AG08395 (cell line): ENCODE measurements at regions not wholly inside any gene's neighbourhood (a gene's known extent, or its start where the extent isn't known, plus 50 kb on each side); places are given as distances from the start of the nearest gene placed in this dataset.

Source experiments
- DNase-seq: peaks from one replicate; pipeline ENCODE4 v3.0.0; 2012; ENCODE audit warnings: mixed read lengths, low spot score

- DNase-seq: no peak
Observed at GRCh38 chr6:146903451-146903850, 300.8 kb upstream of the STXBP5 start.

- DNase-seq: no peak
Observed at GRCh38 chr6:146904596-146904995, 299.6 kb upstream of the STXBP5 start.

GRCh38 chr6:146905181-146905704 is 299.0 kb upstream of the STXBP5 start:
- DNase-seq: peak; percentile 65

GRCh38 chr6:146908786-146909185 is 295.4 kb upstream of the STXBP5 start:
- DNase-seq: no peak

GRCh38 chr6:146909376-146909775 is 294.8 kb upstream of the STXBP5 start:
- no peak for DNase-seq

- no peak for DNase-seq
Observed at GRCh38 chr6:146909886-146910285, 294.3 kb upstream of the STXBP5 start.

- no peak for DNase-seq
Observed at GRCh38 chr6:146910611-146911010, 293.6 kb upstream of the STXBP5 start.

- no peak for DNase-seq
Observed at GRCh38 chr6:146911635-146912215, 292.5 kb upstream of the STXBP5 start.

GRCh38 chr6:146912730-146913685 is 291.2 kb upstream of the STXBP5 start:
- DNase-seq: no peak

GRCh38 chr6:146913842-146914488 is 290.3 kb upstream of the STXBP5 start:
- DNase-seq: peak; percentile 90

- peak; percentile 86 for DNase-seq
Observed at GRCh38 chr6:146914489-146915483, 289.4 kb upstream of the STXBP5 start.

- DNase-seq: peak; percentile 43
Observed at GRCh38 chr6:146915671-146916127, 288.5 kb upstream of the STXBP5 start.

GRCh38 chr6:146916435-146917025 is 287.7 kb upstream of the STXBP5 start:
- DNase-seq: no peak

GRCh38 chr6:146917182-146917581 is 287.0 kb upstream of the STXBP5 start:
- DNase-seq: no peak

- DNase-seq: no peak
Observed at GRCh38 chr6:146917979-146918378, 286.2 kb upstream of the STXBP5 start.

GRCh38 chr6:146919017-146919416 is 285.2 kb upstream of the STXBP5 start:
- no peak for DNase-seq

- DNase-seq: no peak
Observed at GRCh38 chr6:146923205-146923833, 280.9 kb upstream of the STXBP5 start.

GRCh38 chr6:146925846-146926245 is 278.4 kb upstream of the STXBP5 start:
- no peak for DNase-seq

GRCh38 chr6:146928503-146928902 is 275.7 kb upstream of the STXBP5 start:
- no peak for DNase-seq

- DNase-seq: no peak
Observed at GRCh38 chr6:146931214-146931613, 273.0 kb upstream of the STXBP5 start.
